ENCODE measurements at regions not wholly inside any gene's neighbourhood (a gene's known extent, or its start where the extent isn't known, plus 50 kb on each side); places are given as distances from the start of the nearest gene placed in this dataset.

DNA sequence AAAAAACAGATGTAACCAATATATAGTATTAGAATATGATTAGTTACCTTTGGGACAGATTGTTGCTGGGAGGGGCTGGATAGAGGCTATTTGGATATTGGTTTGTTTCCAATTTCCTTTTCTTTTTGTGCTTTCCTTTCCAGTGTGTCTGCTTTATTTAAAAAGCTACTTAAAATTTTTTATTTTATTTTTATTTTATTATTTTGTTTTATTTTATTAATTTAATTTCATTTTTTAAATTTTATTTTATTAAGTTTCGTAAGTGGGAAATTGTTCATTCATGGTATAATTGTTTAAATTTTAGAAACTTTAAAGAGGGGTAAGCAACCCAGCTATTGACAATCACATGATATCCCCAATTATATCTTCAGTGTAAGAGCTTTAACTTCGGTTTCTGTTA, 2077.0 kb upstream of the PCDH20 start:
- TF ChIP-seq, protein P1, sequence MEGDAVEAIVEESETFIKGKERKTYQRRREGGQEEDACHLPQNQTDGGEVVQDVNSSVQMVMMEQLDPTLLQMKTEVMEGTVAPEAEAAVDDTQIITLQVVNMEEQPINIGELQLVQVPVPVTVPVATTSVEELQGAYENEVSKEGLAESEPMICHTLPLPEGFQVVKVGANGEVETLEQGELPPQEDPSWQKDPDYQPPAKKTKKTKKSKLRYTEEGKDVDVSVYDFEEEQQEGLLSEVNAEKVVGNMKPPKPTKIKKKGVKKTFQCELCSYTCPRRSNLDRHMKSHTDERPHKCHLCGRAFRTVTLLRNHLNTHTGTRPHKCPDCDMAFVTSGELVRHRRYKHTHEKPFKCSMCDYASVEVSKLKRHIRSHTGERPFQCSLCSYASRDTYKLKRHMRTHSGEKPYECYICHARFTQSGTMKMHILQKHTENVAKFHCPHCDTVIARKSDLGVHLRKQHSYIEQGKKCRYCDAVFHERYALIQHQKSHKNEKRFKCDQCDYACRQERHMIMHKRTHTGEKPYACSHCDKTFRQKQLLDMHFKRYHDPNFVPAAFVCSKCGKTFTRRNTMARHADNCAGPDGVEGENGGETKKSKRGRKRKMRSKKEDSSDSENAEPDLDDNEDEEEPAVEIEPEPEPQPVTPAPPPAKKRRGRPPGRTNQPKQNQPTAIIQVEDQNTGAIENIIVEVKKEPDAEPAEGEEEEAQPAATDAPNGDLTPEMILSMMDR (IDR thresholded peaks at IDR 0.05; ENCODE audit: low read depth, low read length, poor library complexity, severe bottlenecking): no peak
- TF ChIP-seq EZH2phosphoT487 (IDR thresholded peaks at IDR 0.05; ENCODE audit: borderline replicate concordance, low read length): no peak
